Activated CD4-positive, alpha-beta T cell treated with anti-CD3 and anti-CD28 coated beads, Interleukin-2, amount 50 U/mL, for 16 hours (primary cell): ENCODE measurements at regions not wholly inside any gene's neighbourhood (a gene's known extent, or its start where the extent isn't known, plus 50 kb on each side); places are given as distances from the start of the nearest gene placed in this dataset.

ENCODE experiments used
- DNase-seq: peaks from one replicate; pipeline ENCODE4 v3.0.0-alpha.2; 2020

GRCh38 chr12:111194703-111195051 lies 174.2 kb downstream of the PHETA1 start:
- DNase-seq, result no peak

- DNase-seq, result no peak
These were observed 174.8 kb downstream of the PHETA1 start for GRCh38 chr12:111193977-111194702.

GRCh38 chr12:111193496-111193895 lies 175.4 kb downstream of the PHETA1 start:
- DNase-seq, result no peak

GRCh38 chr12:111193067-111193466 lies 175.8 kb downstream of the PHETA1 start:
- no peak for DNase-seq

- no peak for DNase-seq
These were observed 176.2 kb downstream of the PHETA1 start for GRCh38 chr12:111192647-111193046.

GRCh38 chr12:111190741-111191526 lies 178.0 kb downstream of the PHETA1 start:
- no peak for DNase-seq

GRCh38 chr12:111189792-111190191 lies 179.1 kb downstream of the PHETA1 start:
- no peak for DNase-seq

GRCh38 chr12:111188436-111188835 lies 180.5 kb downstream of the PHETA1 start:
- DNase-seq, result no peak

GRCh38 chr12:111186347-111186746 lies 182.5 kb downstream of the PHETA1 start:
- no peak for DNase-seq

- no peak for DNase-seq
These were observed 183.0 kb downstream of the PHETA1 start for GRCh38 chr12:111185889-111186227.

GRCh38 chr12:111185206-111185888 lies 183.5 kb downstream of the PHETA1 start:
- DNase-seq, result no peak

GRCh38 chr12:111184161-111184560 lies 184.7 kb downstream of the PHETA1 start:
- DNase-seq, result no peak

GRCh38 chr12:111183094-111183493 lies 185.8 kb downstream of the PHETA1 start:
- no peak for DNase-seq

- no peak for DNase-seq
These were observed 186.5 kb downstream of the PHETA1 start for GRCh38 chr12:111182382-111182781.

GRCh38 chr12:111181143-111181726 lies 187.7 kb downstream of the PHETA1 start:
- no peak for DNase-seq

- DNase-seq, result no peak
These were observed 188.3 kb downstream of the PHETA1 start for GRCh38 chr12:111180426-111181142.

- no peak for DNase-seq
These were observed 190.5 kb downstream of the PHETA1 start for GRCh38 chr12:111178181-111179081.

- DNase-seq, result no peak
These were observed 193.3 kb downstream of the PHETA1 start for GRCh38 chr12:111175396-111176094.

GRCh38 chr12:111174961-111175345 lies 193.9 kb downstream of the PHETA1 start:
- DNase-seq, result no peak

- no peak for DNase-seq
These were observed 194.5 kb downstream of the PHETA1 start for GRCh38 chr12:111174251-111174960.

- no peak for DNase-seq
These were observed 195.1 kb downstream of the PHETA1 start for GRCh38 chr12:111173836-111174235.
